Inferior parietal cortex (tissue), 1 donor: ENCODE measurements at regions not wholly inside any gene's neighbourhood (a gene's known extent, or its start where the extent isn't known, plus 50 kb on each side); places are given as distances from the start of the nearest gene placed in this dataset.

Experiments
- DNase-seq: peaks from one replicate; pipeline ENCODE4 v3.0.0-alpha.2; 2016; ENCODE audit errors: extremely low spot score

GRCh38 chr10:62631241-62631640, 173.3 kb upstream of the ADO start:
- DNase-seq, result no peak

GRCh38 chr10:62632071-62632809, 172.3 kb upstream of the ADO start:
- no peak for DNase-seq

DNA sequence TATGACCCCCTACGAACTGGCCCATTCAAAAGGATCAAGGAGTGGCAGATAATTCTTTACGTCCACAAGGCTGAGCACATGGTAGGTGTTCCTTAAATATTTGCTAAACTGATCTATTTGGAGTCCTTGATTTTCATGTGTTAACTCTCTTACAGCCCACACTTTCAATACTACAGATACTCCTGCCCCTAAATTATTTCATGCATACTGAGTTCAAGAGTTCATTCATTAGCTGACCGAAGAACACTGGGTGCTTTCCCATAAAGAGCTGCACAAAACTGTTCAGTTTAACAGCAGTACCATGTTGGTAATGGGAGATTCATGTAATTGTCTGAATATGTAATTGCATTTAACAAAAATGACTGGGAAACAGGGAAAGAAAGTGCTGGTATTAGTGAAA, 170.5 kb upstream of the ADO start:
- no peak for DNase-seq

DNA sequence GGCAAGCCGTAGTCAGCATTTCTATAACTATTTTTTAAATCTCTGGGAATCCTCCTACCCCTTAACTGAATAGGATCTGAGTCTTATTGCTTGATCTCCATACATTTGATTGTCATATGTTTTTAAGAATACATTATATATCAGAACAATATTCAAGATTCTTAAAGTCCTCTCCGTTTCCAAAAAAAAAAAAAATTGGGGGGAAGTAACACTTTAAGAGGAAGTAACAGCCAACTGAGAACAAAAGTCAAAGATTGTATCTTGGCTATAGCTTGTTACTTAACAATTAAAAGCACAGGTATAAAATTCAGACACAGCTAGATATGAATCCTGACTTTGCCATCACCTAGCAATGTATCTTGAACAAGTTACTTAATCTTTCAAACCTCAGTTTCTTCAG, 169.9 kb upstream of the ADO start:
- DNase-seq, result no peak

DNA sequence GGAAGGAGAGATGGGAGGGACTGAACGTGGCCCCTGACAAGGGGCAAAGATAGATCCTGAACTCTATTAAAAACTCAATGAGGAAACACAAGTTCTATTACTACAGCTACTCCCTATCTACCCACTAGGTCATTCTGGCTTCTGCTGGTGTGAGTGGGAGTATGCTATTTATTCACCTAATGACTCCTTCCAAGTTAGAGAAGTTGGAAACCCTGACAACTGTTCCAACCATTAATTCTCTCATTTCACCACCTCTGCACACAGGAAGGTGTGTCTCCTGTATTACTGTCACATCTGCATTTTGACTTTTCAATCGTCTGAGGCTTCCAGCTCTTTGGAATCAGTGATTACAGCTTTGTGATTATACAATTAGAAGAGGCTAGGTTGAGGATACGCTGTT, 169.4 kb upstream of the ADO start:
- DNase-seq, result no peak

GRCh38 chr10:62636825-62637248, 167.7 kb upstream of the ADO start:
- DNase-seq, result no peak

DNA sequence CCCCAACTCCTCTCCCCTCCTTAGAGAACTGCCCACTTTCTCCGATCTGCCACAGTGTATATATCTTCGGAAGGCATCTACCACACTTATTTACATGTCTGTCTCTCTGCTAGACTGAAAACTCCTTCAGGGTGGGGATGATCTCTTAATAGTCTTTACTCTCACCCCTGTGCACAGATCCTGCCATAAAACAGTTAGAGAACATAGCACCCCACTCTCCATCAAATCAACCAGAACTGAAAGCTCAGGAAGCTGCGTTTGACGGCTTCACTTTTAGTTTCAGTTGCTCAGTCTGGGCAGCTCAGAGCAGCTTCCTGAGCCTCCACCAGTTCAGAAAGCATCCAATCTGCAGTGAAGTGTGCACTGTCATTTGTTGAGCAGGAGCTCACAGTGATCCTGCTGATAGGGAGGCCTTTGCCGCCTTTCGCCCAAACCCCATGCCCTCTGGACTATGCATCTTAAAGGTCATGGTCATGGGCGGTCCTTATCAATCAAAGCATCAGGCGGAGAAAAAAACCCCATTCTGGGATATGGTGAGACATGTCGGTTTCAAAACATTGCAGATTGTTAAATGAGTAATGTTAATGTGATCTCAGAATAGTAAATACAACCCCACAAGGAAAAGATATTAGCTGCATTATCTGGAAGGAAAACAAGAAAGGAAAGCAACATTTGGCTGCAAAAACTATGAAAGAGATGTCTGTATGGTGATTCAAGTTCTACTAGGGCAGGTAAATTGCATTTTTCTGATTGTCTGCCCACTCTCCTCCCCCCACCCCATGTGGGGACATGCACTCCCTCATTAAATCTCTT, 167.1 kb upstream of the ADO start:
- no peak for DNase-seq

GRCh38 chr10:62638062-62638477, 166.4 kb upstream of the ADO start:
- no peak for DNase-seq

GRCh38 chr10:62639144-62639543, 165.4 kb upstream of the ADO start:
- DNase-seq, result no peak

GRCh38 chr10:62640411-62640810, 164.1 kb upstream of the ADO start:
- no peak for DNase-seq

DNA sequence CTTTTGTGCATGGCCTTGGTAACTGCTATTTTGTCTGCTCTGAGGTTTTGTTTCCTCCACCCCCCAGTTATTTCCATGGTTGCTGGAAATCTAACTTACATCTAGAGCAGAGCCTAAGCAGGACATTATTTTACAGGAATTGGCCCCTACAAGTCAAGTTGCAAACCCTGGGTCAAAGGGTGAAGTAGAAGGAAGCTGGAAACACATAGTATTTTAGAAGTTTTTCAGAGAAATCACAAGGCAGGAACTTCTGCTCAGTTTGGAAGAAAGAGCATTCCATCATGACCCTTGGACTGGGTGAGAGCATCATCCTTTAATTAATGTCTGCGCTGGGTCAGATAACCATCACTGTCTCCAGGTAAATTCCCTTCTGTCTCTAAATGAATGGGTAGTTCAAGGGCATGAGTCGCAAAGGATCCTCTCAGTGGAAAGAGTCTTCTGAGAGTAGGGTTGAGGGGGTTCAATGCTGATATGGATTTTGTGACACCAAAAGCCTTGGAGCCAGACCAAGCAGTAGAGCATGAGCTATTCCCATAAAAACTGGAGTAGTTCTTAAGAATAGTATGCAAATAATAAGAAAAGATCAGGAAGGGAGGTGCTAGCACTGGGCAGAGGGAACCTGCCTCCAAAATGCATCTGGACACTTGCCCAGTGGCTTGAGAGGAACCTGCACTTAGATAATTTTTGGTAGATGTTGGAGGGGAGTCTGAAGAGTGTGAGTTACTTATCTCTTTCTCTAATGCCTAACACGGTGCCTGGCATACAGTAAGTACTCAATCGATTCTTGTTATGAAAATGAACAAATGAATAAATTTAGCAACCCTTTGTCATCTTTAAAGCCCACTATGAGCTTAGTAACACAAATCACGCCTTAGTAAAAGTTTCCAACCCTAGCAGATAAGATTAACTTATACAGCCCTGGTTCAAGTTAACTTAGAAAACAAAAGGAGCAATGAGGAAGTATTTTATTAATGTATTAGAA, 160.6 kb upstream of the ADO start:
- no peak for DNase-seq

- no peak for DNase-seq
Observed at GRCh38 chr10:62647375-62648092, 157.0 kb upstream of the ADO start.

- DNase-seq, result no peak
Observed at GRCh38 chr10:62648921-62649320, 155.6 kb upstream of the ADO start.

DNA sequence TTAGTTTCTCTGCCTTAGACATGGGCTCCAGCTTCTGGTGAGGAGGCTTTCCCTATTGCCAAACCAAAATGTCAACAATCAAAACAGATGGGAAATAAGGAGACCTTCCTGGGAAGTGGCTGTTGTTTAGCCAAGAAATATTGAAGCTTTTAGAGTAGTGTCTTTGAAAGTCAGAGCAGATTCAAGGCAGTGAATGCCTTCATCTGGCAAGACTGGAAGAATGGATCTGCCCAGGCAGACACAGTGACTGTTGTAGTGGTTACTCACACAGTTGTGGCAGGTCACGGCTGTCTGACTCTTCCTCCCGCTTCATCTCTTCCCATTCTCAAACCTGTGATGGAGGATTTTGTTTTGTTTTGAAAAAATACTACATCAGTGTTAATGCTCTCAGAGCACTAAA, 154.1 kb upstream of the ADO start:
- no peak for DNase-seq

DNA sequence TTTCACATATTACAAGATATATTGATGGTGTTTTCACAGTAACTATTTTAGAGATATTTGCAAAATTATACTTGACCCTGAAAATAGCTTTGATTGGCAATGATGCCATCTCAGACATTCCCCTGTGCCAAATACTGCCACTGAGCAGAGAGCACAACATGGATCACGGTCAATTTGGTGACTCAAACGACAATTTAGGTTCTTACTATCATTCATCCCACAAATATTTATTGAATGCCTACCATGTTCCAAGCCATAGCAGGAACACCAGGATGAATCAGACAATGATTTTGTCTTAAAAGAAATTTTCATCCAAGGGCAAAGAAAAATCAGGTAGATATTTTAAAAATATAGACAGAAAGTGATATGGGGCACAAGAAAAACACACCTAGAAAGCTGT, 153.2 kb upstream of the ADO start:
- no peak for DNase-seq

GRCh38 chr10:62652114-62652513, 152.4 kb upstream of the ADO start:
- no peak for DNase-seq

GRCh38 chr10:62652564-62652963, 152.0 kb upstream of the ADO start:
- DNase-seq, result no peak

DNA sequence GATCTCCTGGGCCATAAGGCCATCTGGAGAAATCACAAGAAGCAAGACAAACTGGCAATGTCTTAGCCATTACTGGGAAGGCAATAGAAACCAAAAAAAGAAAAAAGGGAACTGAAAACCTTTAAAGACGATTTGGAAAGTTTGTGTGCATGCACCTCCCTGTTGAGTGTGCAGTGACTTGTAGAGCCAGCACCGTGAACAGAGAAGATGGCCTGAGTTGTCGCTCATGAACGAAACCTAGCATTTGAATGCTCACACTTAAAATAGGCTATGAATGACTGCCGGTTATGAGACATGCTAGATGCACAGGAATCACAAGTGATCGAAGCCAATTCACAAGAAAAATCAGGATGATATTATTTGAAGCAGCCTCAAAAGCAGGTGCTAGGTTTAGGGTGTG, 151.3 kb upstream of the ADO start:
- DNase-seq, result no peak

GRCh38 chr10:62654966-62655336, 149.6 kb upstream of the ADO start:
- DNase-seq, result no peak

DNA sequence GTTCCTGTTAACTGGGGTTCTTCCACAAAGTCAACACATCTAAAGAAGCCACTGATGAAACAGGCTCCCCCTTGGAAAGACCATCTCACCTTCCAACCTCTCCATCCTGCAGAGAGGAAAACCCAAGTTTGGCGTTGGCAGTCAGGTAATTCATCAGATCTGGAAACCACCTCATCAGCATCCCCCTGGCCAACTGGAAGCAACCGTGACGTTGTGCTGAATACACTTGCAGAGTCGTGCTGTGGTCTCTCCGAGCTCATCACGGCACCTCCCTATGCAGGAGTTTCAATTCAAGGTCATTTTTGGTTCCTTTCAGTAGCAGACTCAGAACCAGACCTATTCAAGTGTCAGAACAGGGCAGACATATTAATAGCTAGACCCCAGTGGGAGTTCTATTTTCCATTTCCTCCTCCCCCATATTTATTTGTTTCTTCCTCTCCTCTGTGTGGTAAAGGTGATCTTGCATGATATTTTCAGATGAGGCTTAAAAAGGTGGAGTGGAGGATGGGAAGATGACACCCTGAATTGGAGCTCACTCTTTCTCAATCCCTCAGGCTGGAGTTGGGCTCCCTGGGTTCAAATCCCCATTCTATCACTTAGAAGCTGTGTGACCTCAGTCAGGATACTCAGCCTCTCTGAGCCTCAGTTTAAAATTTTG, 149.1 kb upstream of the ADO start:
- no peak for DNase-seq

DNA sequence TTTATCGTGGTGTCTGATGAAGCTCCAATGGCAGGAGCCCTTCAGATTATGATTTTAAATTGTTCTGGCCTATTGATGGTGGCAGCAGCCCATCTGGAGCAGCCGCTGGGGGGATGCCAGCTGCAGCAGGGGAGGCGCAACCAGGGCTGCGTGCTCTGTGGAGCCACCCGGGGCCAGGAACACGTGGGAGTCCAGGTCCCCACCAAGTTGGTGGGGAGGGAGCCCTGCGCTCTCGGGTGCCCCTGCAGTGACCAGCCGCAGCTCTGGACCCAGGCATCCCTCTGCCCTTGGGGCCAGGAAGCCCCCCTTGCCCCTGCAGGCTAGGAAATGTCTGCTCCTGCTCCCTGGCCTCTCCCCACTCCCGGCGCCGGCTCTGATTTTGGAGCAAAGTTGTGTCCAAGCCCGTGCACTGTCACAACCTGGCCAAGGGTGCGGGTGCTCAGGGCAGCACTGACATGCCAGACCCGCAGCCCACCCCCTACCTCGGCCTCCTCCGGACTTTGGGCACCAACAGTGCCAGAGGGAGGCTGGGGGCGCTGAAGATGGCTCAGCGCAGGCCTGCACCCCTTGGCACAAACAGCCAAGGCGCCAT, 147.2 kb upstream of the ADO start:
- no peak for DNase-seq
